Right atrium auricular region (tissue), 2 donors: ENCODE measurements at regions not wholly inside any gene's neighbourhood (a gene's known extent, or its start where the extent isn't known, plus 50 kb on each side); places are given as distances from the start of the nearest gene placed in this dataset.

ENCODE experiments used
- DNase-seq: peaks from one replicate; pipeline ENCODE4 v3.0.0-alpha.2; 2019; ENCODE audit warnings: low spot score
- H3K27ac ChIP-seq, 2 donors: fragments of 200-600 bp; sonication (generic); 1 replicate in 1 of 2; 2 replicates in 1 of 2; pipeline ENCODE4 v1.5.1; 2016 to 2019
- H3K27me3 ChIP-seq, 2 donors: fragments of 200-600 bp; sonication (generic); one replicate each; pipeline versions ENCODE4 v1.5.1 to v1.6.0; 2017 to 2019
- H3K36me3 ChIP-seq: fragments of 200-600 bp; sonication (generic); one replicate; pipeline ENCODE4 v1.5.1; 2016
- H3K4me1 ChIP-seq, 2 donors: fragments of 200-600 bp; sonication (generic); one replicate each; pipeline versions ENCODE4 v1.5.1 to v1.6.0; 2017 to 2019
- H3K4me3 ChIP-seq, 2 donors: fragments of 200-600 bp; sonication (generic); 1 replicate in 1 of 2; 2 replicates in 1 of 2; pipeline ENCODE4 v1.5.1; 2017 to 2019; ENCODE audit warnings: mild to moderate bottlenecking in 1 of 2, moderate library complexity in 1 of 2
- H3K9me3 ChIP-seq, 2 donors: fragments of 200-600 bp; sonication (generic); one replicate each; pipeline ENCODE4 v1.5.1; 2019
- TF ChIP-seq, protein P1 (sequence below), 2 donors: fragments of 200-600 bp; sonication (generic); IDR thresholded peaks; one replicate each; pipeline ENCODE4 v1.5.1; 2019; ENCODE audit warnings: antibody characterized with exemption in 2 of 2

DNA sequence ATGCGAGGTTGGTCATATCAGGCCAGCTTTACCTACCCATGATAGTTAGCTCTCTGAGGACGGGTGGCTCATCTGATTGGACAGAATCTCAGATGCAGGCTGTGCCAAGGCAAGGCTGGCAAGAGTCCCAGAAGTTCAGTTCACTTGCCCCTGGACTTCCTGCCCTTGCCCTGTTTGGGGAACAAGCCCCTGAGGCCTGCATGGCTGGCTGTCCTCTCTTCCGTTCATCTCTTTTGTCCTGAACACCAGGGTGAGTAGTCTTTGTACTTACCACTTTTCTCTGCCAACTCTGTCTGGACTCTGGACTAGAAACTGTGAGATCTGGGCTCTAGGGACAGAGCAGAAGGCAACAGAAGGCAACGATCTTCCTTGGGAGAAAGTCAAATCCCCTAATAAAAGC is 769.9 kb downstream of the QKI start:
- Histone ChIP-seq H3K27me3 (no peaks in the 10 kb centered on the region), H3K4me3 (no peak overlapping the region), H3K36me3 (no peaks in the 10 kb centered on the region), H3K27ac (no peak overlapping the region), H3K9me3 (no peaks in the 10 kb centered on the region), H3K4me1 (no peaks in the 10 kb centered on the region)
- no peak for DNase-seq
- TF ChIP-seq, protein P1, sequence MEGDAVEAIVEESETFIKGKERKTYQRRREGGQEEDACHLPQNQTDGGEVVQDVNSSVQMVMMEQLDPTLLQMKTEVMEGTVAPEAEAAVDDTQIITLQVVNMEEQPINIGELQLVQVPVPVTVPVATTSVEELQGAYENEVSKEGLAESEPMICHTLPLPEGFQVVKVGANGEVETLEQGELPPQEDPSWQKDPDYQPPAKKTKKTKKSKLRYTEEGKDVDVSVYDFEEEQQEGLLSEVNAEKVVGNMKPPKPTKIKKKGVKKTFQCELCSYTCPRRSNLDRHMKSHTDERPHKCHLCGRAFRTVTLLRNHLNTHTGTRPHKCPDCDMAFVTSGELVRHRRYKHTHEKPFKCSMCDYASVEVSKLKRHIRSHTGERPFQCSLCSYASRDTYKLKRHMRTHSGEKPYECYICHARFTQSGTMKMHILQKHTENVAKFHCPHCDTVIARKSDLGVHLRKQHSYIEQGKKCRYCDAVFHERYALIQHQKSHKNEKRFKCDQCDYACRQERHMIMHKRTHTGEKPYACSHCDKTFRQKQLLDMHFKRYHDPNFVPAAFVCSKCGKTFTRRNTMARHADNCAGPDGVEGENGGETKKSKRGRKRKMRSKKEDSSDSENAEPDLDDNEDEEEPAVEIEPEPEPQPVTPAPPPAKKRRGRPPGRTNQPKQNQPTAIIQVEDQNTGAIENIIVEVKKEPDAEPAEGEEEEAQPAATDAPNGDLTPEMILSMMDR (IDR thresholded peaks at IDR 0.05): no peak

DNA sequence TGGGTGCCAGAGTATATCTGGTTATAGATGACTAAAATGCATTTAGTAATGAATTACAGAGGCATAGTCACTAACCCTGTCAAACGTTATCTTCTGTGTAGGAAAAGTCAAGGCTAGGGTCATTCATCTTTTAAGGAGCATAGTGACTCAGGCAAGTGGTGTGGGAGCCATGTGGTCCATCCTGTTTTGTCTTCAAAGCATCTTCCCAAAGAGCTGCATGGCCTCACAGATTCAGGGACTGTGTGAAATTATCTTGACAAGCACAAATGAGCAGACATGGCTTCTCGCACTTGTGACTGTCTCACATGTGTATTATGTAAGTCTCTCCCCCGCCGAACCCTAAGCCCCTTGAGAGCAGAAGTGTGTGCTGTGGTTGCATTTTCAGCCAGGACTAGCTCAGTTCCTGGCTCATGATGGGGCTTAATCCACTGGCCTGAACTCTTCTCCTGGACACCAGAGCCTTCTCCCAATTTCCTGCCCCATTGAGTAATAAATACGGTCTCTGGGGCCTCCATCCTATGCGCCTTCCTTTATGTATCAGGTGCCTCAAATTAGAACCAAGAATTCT is 769.1 kb downstream of the QKI start:
- Histone ChIP-seq H3K4me1 (no peaks in the 10 kb centered on the region), H3K36me3 (no peaks in the 10 kb centered on the region), H3K27me3 (no peaks in the 10 kb centered on the region), H3K4me3 (no peak overlapping the region), H3K27ac (no peak overlapping the region), H3K9me3 (no peaks in the 10 kb centered on the region)
- DNase-seq: no peak
- TF ChIP-seq, protein P1 (IDR thresholded peaks at IDR 0.05): no peak

DNA sequence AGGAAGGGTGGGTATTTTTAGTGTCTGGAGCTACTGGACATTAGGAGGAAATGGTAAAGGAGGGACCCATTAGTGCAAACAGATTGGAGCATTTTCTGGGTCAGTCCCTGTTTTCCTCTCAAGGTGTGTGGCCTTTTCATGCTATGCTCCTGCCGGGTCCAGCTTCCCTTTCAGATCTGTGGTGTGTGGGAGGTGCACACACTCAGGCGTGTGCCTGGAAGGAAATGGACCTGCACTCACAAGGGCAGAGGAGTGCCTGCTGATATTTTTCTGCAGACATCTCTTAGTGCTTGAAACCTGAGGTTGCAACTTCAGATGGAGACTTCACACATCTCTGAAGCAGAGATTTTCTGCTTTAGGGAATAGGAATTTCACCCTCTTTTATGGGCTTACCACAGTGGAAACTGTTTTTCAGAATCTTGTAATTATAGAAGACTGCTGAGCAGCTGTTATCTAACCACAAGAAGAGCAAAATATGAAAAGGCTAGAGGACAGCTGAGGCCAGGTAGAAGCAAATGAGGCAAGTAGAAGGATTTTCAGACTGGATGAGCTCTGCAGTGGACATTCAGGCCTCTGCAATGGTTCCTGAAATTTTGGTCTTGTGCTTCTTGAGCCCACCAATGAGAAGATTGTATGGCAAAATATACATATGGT is 764.3 kb downstream of the QKI start:
- H3K27ac ChIP-seq: no peak overlapping the region
- H3K4me1 ChIP-seq: no peaks in the 10 kb centered on the region
- TF ChIP-seq, protein P1 (IDR thresholded peaks at IDR 0.05): no peak
- no peak overlapping the region for H3K4me3 ChIP-seq
- no peaks in the 10 kb centered on the region for H3K9me3 ChIP-seq
- no peak for DNase-seq
- no peaks in the 10 kb centered on the region for H3K36me3 ChIP-seq
- no peaks in the 10 kb centered on the region for H3K27me3 ChIP-seq

DNA sequence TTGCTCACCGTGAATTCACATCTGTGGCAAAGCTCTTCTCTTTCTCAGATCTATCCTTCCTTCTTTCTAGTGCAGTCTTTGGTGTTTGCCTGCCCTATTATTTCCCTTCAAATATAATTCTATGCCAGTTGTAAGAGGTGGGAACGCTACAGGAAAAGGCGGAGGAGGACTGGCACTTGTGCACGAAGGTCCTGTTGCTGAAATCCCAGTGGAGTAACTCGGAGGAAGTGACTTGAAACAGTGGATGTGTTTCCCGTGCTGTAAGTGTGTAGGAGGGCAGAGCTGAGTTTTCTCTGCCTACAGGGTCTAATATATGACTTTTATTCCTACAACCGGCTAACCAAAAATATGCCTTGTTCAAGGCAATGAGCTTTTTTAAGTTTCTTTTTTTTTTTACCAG is 754.8 kb downstream of the QKI start:
- no peak for DNase-seq
- Histone ChIP-seq H3K36me3 (no peaks in the 10 kb centered on the region), H3K27me3 (no peaks in the 10 kb centered on the region), H3K27ac (no peak overlapping the region), H3K9me3 (no peaks in the 10 kb centered on the region), H3K4me1 (no peaks in the 10 kb centered on the region), H3K4me3 (no peak overlapping the region)
- TF ChIP-seq, protein P1 (IDR thresholded peaks at IDR 0.05): no peak

DNA sequence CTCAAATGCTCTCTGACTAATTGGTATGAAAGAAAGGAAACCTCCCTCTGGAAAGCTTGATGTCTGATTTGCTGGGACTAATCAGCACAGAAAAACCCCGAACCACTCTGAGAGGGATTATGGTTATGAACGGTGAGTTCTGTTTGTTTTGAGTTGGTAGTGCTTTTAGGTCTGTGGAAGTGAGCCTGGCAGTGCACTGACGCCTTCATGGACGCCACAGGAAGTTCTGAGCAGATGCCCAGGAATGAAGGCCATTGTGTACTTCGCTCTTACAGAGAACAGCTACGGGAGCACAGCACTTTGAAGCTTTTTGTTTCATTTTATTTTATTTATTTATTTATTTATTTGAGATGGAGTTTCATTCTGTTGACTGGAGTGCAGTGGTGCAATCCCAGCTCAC is 754.1 kb downstream of the QKI start:
- H3K36me3 ChIP-seq: no peaks in the 10 kb centered on the region
- no peaks in the 10 kb centered on the region for H3K27me3 ChIP-seq
- no peak for DNase-seq
- H3K4me3 ChIP-seq: no peak overlapping the region
- H3K9me3 ChIP-seq: no peaks in the 10 kb centered on the region
- TF ChIP-seq, protein P1 (IDR thresholded peaks at IDR 0.05): no peak
- H3K27ac ChIP-seq: no peak overlapping the region
- no peaks in the 10 kb centered on the region for H3K4me1 ChIP-seq
